ENCODE measurements at regions not wholly inside any gene's neighbourhood (a gene's known extent, or its start where the extent isn't known, plus 50 kb on each side); places are given as distances from the start of the nearest gene placed in this dataset.

GRCh38 chr1:219833214-219833815 lies 95.0 kb downstream of the SLC30A10 start:
- H4K5ac ChIP-seq (ENCODE audit: insufficient read length, low read depth, low read length), result peak overlapping the region; percentile 33
- H2BK12ac ChIP-seq (ENCODE audit: insufficient read length, low read depth, low read length), result no peak overlapping the region
- H2AFZ ChIP-seq (ENCODE audit: low read length), result no peak overlapping the region
- H2BK15ac ChIP-seq (ENCODE audit: low read depth, low read length), result no peak overlapping the region
- Mint-ChIP-seq H3K9me3 (peaks cover 0 to 7% of the 10 kb centered on the region in 2 experiments; a peak in 3 of 5 replicates), H3K4me3 (peak overlapping the region; percentile 30 to 55), H3K36me3 (ENCODE audit: insufficient read depth in 1 of 3, low read depth in 3 of 3) (peaks cover 0 to 6% (median 0%) of the 10 kb centered on the region in 3 experiments; a peak in 2 of 7 replicates), H3K27ac (peak overlapping the region; percentile 93 to 98 (median 98)), H3K27me3 (ENCODE audit: low read depth) (peaks cover 3% of the 10 kb centered on the region), H3K4me1 (peaks cover 48 to 52% of the 10 kb centered on the region in 2 experiments)
- H2BK120ac ChIP-seq (ENCODE audit: low read depth, low read length, poor library complexity, severe bottlenecking), result peak overlapping the region; percentile 90
- no peak overlapping the region for H4K91ac ChIP-seq (ENCODE audit: insufficient read length, low read depth, low read length)
- no peak for TF ChIP-seq CTCF (conservative IDR thresholded peaks at IDR 0.05)
- no peaks in the 10 kb centered on the region for H3K27me3 ChIP-seq (ENCODE audit: insufficient read depth, low read length)
- H4K8ac ChIP-seq (replicated peaks; ENCODE audit: insufficient read length, low read depth, low read length), result no peak overlapping the region
- H3T11ph ChIP-seq (ENCODE audit: low read length), result peak overlapping the region; percentile 89
- no peaks in the 10 kb centered on the region for H3K9me3 ChIP-seq (ENCODE audit: control insufficient read depth, low read depth, low read length)
- H3K79me2 ChIP-seq (ENCODE audit: insufficient read depth, low read length), result no peaks in the 10 kb centered on the region
- DNase-seq, result peak; percentile 52
- H2BK20ac ChIP-seq (ENCODE audit: low read depth, low read length, poor library complexity, severe bottlenecking), result no peak overlapping the region
- no peak overlapping the region for H3K23ac ChIP-seq (ENCODE audit: insufficient read length, low read depth, low read length)
- no peaks in the 10 kb centered on the region for H3K23me2 ChIP-seq (ENCODE audit: insufficient read length, low read depth, low read length, poor library complexity, severe bottlenecking)
- H2BK5ac ChIP-seq (ENCODE audit: insufficient read length, low read length), result no peak overlapping the region
- peak overlapping the region; percentile 95 for H3K27ac ChIP-seq (ENCODE audit: insufficient read length, low read depth, low read length)
- peak overlapping the region; percentile 68 for H3K18ac ChIP-seq (ENCODE audit: insufficient read length, low read depth, low read length)
- H3K4ac ChIP-seq (ENCODE audit: low read depth, low read length), result no peak overlapping the region; the same call in 1 of the 2 replicates
- peaks cover 5% of the 10 kb centered on the region; the same call in 1 of the 2 replicates for H3K4me1 ChIP-seq (ENCODE audit: insufficient read depth, low read length)
- H3K4me2 ChIP-seq (ENCODE audit: insufficient read depth, insufficient read length, low read length), result peak overlapping the region; percentile 72
- no peaks in the 10 kb centered on the region for H3K79me1 ChIP-seq (ENCODE audit: insufficient read depth, low read depth, low read length, poor library complexity, severe bottlenecking)
- H2AK5ac ChIP-seq (ENCODE audit: insufficient read length, low read length), result no peak overlapping the region
- H4K20me1 ChIP-seq (ENCODE audit: control insufficient read depth, insufficient read depth, insufficient read length), result no peaks in the 10 kb centered on the region
- H3K56ac ChIP-seq (ENCODE audit: insufficient read length, low read depth, low read length), result no peak overlapping the region
- H3K14ac ChIP-seq (ENCODE audit: insufficient read depth, low read length), result no peak overlapping the region
- whole genome bisulfite sequencing (ENCODE audit: extremely low coverage, insufficient read length, low lambda C conversion rate), result no CpG with 5 or more reads among the region's 3 CpGs
- H3K9ac ChIP-seq (ENCODE audit: extremely low read depth, insufficient read length, low read length), result no peak overlapping the region

Data from H9 (cell line).